ENCODE measurements at regions not wholly inside any gene's neighbourhood (a gene's known extent, or its start where the extent isn't known, plus 50 kb on each side); places are given as distances from the start of the nearest gene placed in this dataset.
A peak's percentile ranks its signal among the peaks of the same experiment; 100 is the strongest.

GRCh38 chr1:192873836-192874235 lies 65.0 kb downstream of the RGS2 start:
- ATAC-seq = no peak
- no peak for TF ChIP-seq SNAI2 (CRISPR knock-in tag; IDR thresholded peaks at IDR 0.05)
- TF ChIP-seq CREB5 (CRISPR knock-in tag; IDR thresholded peaks at IDR 0.05; ENCODE audit: low read depth) = no peak
- TF ChIP-seq ISL1 (CRISPR knock-in tag; IDR thresholded peaks at IDR 0.05) = no peak
- TF ChIP-seq ZC3H10 (CRISPR knock-in tag; IDR thresholded peaks at IDR 0.05) = no peak
- TF ChIP-seq ARNTL (CRISPR knock-in tag; IDR thresholded peaks at IDR 0.05; ENCODE audit: borderline replicate concordance, low read depth) = no peak
- TF ChIP-seq TOX (CRISPR knock-in tag; IDR thresholded peaks at IDR 0.05; ENCODE audit: borderline replicate concordance) = no peak
- TF ChIP-seq RARB (CRISPR knock-in tag; IDR thresholded peaks at IDR 0.05) = no peak
- no peak for TF ChIP-seq ZFP30 (CRISPR knock-in tag; IDR thresholded peaks at IDR 0.05)
- TF ChIP-seq ZNF565 (CRISPR knock-in tag; conservative IDR thresholded peaks at IDR 0.05; ENCODE audit: low read depth) = no peak
- no peak for TF ChIP-seq CSRNP3 (CRISPR knock-in tag; IDR thresholded peaks at IDR 0.05)

GRCh38 chr1:192876633-192877032 lies 67.8 kb downstream of the RGS2 start:
- no peak for ATAC-seq
- no peak for TF ChIP-seq ZNF565 (CRISPR knock-in tag; conservative IDR thresholded peaks at IDR 0.05; ENCODE audit: low read depth)
- no peak for TF ChIP-seq CREB5 (CRISPR knock-in tag; IDR thresholded peaks at IDR 0.05; ENCODE audit: low read depth)
- TF ChIP-seq GLIS3 (CRISPR knock-in tag; IDR thresholded peaks at IDR 0.05) = no peak
- no peak for TF ChIP-seq TCF4 (CRISPR knock-in tag; IDR thresholded peaks at IDR 0.05; ENCODE audit: borderline replicate concordance)
- no peak for TF ChIP-seq TSHZ2 (CRISPR knock-in tag; IDR thresholded peaks at IDR 0.05)
- TF ChIP-seq ZFP30 (CRISPR knock-in tag; IDR thresholded peaks at IDR 0.05) = no peak

GRCh38 chr1:192877283-192877886 lies 68.5 kb downstream of the RGS2 start:
- ATAC-seq = no peak
- no peak for TF ChIP-seq OSR1 (CRISPR knock-in tag; IDR thresholded peaks at IDR 0.05)
- no peak for TF ChIP-seq TOX (CRISPR knock-in tag; IDR thresholded peaks at IDR 0.05; ENCODE audit: borderline replicate concordance)

- peak; percentile 47; the same call in 2 of the 3 replicates for ATAC-seq
- TF ChIP-seq ZFP3 (CRISPR knock-in tag; IDR thresholded peaks at IDR 0.05) (no peak), CREB5 (CRISPR knock-in tag; IDR thresholded peaks at IDR 0.05; ENCODE audit: low read depth) (no peak), TSHZ2 (CRISPR knock-in tag; IDR thresholded peaks at IDR 0.05) (no peak), BACH2 (CRISPR knock-in tag; IDR thresholded peaks at IDR 0.05; ENCODE audit: borderline replicate concordance) (no peak), ARNTL (CRISPR knock-in tag; IDR thresholded peaks at IDR 0.05; ENCODE audit: borderline replicate concordance, low read depth) (no peak), POU6F1 (CRISPR knock-in tag; IDR thresholded peaks at IDR 0.05; ENCODE audit: borderline replicate concordance, low read depth) (no peak), SNAI2 (CRISPR knock-in tag; IDR thresholded peaks at IDR 0.05) (no peak), ZC3H10 (CRISPR knock-in tag; IDR thresholded peaks at IDR 0.05) (no peak), ESRRG (CRISPR knock-in tag; IDR thresholded peaks at IDR 0.05) (no peak), PATZ1 (CRISPR knock-in tag; IDR thresholded peaks at IDR 0.05; ENCODE audit: borderline replicate concordance) (no peak), TOX (CRISPR knock-in tag; IDR thresholded peaks at IDR 0.05; ENCODE audit: borderline replicate concordance) (no peak), OSR1 (CRISPR knock-in tag; IDR thresholded peaks at IDR 0.05) (no peak), ZNF70 (CRISPR knock-in tag; IDR thresholded peaks at IDR 0.05) (no peak)
Observed at GRCh38 chr1:192878249-192878648, 69.4 kb downstream of the RGS2 start.
